Epithelial cell of esophagus (primary cell): ENCODE measurements at regions not wholly inside any gene's neighbourhood (a gene's known extent, or its start where the extent isn't known, plus 50 kb on each side); places are given as distances from the start of the nearest gene placed in this dataset.
"Not testable (repeated sequence)": the region's sequence is repeated elsewhere in the genome, so short reads cannot be mapped to it uniquely, and the experiment has no call there.

Experiments
- DNase-seq: peaks from one replicate; pipeline ENCODE4 v3.0.0; 2010; ENCODE audit warnings: low read depth
- H3K4me3 ChIP-seq: 2 replicates; pipeline ENCODE4 v1.5.1; 2011; ENCODE audit warnings: mild to moderate bottlenecking, low read length, control low read depth
- TF ChIP-seq, protein P1 (sequence below): IDR thresholded peaks from 2 replicates; pipeline ENCODE4 v1.5.1; 2011; ENCODE audit warnings: low read depth, mild to moderate bottlenecking, low read length, control low read depth, inconsistent platforms; ENCODE audit not compliant: insufficient read depth; ENCODE audit errors: missing control alignments

DNA sequence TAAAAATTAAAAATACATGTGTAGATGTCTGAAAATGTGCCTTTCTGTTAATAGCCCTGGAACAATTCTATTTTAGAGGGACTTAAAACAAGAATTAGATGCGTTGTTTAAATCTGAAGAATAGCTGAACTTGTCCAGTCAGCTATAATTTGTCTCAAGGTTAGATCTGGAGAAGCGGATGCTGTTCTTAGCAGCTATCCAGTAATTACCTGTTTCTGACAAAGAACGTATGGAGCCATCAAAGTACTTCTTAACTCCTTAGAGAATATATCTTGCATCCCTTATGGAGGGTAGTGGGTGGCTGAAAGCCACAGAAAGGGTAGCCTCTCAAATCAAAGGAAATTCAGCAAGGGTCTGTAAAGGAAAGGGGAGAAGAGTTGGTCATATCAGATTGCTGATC lies 160.4 kb downstream of the SEPTIN7 start:
- H3K4me3 ChIP-seq, DNase-seq: not testable (repeated sequence)

DNA sequence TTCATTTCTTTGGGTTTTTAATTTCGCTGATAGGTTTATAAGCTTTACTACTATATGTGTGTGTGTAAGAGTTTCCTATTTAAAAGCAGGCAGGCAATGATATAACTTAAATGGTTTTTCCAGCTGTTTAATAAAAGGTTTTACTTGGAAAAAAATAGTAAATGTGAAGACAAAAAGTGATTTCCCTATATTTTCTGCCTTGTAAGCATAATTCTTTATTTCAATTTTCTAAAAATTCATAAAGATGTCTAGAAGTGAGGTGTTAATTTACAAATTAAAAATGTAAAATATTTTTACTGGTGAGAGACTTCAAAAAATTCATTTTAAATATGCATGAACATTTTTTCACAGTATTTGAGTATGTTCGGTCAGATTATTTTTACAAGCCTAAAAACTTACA lies 161.8 kb downstream of the SEPTIN7 start:
- H3K4me3 ChIP-seq, DNase-seq: not testable (repeated sequence)

DNA sequence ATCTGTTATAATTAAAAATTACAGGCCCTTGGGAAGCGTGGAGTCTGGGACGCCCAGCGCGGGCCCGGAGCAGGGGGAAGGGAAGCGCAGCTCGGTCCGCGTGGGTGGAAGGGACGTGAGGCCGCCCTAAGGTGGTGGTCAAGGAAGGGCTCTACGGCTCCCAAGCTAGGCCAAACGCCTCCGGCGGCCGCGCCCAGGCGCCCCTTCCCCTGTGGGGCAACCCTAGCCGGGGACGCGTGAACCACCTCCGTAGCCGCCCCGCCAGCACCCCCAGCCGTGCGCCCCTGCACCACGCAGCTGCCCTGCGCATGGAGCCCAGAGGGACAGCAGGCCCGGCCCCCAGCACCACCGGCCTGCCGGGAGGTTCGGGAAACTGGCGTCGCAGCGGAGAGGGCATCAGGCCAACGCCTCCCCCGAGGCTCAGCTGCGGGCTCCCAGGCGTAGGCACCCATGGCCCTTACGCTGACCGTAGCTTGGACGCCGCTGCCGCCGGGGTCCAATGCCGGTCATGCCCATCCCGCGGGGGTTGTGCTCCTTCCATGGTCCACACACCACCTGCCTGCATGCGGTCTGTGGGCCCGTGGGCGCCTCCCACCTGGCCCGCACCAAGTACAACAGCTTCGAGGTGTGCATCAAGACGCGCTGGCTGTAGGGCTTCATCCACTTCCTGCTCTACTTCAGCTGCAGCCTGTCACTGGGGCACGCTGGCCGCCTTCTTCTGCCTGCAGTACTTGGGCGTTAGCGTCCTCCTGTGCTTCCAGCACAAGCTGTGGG lies 166.7 kb downstream of the SEPTIN7 start:
- H3K4me3 ChIP-seq: no peak overlapping the region
- TF ChIP-seq, protein P1, sequence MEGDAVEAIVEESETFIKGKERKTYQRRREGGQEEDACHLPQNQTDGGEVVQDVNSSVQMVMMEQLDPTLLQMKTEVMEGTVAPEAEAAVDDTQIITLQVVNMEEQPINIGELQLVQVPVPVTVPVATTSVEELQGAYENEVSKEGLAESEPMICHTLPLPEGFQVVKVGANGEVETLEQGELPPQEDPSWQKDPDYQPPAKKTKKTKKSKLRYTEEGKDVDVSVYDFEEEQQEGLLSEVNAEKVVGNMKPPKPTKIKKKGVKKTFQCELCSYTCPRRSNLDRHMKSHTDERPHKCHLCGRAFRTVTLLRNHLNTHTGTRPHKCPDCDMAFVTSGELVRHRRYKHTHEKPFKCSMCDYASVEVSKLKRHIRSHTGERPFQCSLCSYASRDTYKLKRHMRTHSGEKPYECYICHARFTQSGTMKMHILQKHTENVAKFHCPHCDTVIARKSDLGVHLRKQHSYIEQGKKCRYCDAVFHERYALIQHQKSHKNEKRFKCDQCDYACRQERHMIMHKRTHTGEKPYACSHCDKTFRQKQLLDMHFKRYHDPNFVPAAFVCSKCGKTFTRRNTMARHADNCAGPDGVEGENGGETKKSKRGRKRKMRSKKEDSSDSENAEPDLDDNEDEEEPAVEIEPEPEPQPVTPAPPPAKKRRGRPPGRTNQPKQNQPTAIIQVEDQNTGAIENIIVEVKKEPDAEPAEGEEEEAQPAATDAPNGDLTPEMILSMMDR: no peak
- DNase-seq: no peak

DNA sequence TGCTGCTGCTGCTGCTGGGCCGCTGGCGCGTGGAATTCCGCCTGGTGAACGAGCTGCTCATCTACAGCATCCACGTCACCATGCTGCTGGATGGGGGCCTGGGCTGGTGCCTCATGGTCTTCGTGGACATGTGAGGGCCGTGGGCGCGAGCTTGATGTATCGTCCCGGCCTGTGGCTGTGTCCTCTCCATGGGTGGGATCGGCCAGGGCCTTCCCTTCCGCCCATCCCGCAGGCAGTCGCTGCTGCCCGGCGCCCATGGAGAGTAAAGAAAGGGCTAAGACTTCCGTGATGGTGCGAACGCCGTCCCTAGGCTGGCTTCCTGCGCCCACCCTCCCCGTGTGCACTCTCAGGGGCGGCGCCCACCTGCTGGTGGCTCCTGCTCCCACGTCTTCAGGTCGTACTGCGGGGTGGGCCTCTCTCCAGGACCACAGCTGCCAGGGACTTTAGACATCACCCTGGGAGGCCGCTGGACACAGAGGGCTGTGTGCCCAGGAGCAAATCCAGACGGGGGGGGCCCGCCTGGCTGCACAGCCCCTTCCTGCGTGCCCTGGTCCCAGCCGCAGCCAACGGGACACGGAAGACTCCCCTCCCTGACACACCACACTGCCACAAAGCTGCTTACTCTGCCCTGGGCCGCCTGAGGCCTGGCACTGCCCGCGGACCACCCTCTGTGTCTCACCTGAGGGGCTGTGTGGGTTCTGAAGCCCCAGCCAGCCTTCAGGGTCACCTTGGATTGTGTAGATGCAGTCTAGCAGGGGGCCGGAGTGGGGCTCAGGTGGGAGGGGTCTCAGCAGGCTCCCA lies 167.5 kb downstream of the SEPTIN7 start:
- TF ChIP-seq, protein P1: no peak
- DNase-seq: no peak
- H3K4me3 ChIP-seq: no peak overlapping the region

DNA sequence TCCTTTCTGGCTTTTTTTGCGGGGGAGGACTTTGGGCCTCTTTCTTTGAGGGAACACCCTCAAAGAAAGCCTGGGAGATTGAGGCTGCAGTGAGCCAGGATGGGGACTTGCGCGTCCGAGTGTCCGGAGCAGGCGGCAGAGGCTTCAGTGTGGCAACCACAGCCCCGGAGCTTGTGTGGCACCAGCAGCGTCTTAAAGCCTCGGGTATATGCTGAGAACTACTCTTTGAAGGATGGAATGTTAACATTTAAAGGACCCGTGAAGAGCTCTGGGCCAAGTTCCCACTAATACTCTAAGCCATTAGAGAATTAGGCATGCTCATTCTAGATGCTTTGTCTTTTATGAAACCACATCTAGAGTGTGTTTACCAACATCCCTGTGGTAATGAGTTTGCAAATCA lies 168.2 kb downstream of the SEPTIN7 start:
- TF ChIP-seq, protein P1: no peak
- H3K4me3 ChIP-seq: no peak overlapping the region
- DNase-seq: no peak

DNA sequence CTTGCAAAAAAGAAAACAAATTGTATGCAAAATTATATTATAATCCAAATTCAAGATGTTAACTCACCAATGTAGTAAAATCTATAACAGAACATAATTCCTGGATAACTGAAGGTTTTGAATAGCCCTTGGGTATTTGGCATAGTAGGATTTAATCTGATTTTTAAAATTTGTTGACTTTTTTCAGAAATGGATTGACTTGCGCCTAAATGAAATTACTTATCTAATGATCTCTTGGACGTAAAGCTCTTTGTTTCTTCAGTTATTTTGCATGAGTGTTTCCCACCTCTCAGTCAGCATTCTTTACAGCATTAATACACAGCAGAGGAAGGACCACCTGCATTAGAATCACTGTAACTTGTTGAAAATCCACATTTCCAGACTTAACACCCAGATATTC lies 169.6 kb downstream of the SEPTIN7 start:
- DNase-seq: no peak
- no peak overlapping the region for H3K4me3 ChIP-seq
- TF ChIP-seq, protein P1: no peak

DNA sequence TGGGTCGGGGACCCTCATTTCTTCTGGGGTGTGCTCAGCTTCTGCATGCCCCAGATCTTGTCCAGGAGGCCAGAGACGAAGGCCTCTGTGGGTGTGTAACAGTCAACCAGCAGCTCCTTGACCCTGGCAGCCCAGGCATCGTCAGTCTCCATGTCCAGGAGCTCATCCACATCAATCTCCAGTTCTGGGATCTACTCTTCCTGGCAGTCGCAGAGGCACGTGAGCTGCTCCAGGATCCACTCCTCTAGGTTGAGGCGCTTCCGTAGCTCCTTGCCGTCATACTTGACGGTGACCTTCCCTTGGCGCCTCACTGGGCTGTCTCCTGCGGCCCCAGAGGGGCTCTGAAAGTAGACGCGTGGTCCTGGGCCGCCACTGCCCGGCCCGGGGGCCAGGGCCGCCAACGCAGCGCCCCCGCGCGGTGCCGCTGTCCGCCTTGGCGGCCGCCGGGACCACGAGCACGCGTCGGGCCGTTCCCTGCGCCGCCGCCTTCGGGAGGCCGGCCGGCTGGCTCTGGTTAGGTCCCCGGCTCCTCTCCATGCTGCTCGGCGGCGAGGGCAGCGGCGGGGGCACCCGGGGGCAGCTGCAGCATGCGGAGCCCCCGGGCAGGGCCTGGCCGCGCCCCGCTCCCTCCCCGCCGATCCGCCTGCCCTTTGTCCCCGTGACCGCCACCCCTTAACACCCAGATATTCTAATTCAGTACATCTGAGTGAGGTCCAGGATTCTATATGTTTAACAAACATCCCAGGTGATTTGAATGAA lies 170.5 kb downstream of the SEPTIN7 start:
- TF ChIP-seq, protein P1: no peak
- H3K4me3 ChIP-seq: no peak overlapping the region
- no peak for DNase-seq
